Ascending aorta (tissue), 2 donors: ENCODE measurements at regions not wholly inside any gene's neighbourhood (a gene's known extent, or its start where the extent isn't known, plus 50 kb on each side); places are given as distances from the start of the nearest gene placed in this dataset.

Source experiments
- DNase-seq, 2 donors: peaks; one replicate each; pipeline ENCODE4 v3.0.0-alpha.2; 2019; ENCODE audit warnings: low spot score in 2 of 2
- H3K27ac ChIP-seq, 2 donors: fragments of 200-600 bp; sonication (generic); one replicate each; pipeline ENCODE4 v1.5.1; 2016 to 2017; ENCODE audit warnings: mild to moderate bottlenecking in 1 of 2
- H3K27me3 ChIP-seq: fragments of 200-600 bp; sonication (generic); one replicate; pipeline ENCODE4 v1.5.1; 2017
- H3K36me3 ChIP-seq, 2 donors: fragments of 200-600 bp; sonication (generic); one replicate each; pipeline ENCODE4 v1.5.1; 2016
- H3K4me1 ChIP-seq, 2 donors: fragments of 200-600 bp; sonication (generic); one replicate each; pipeline ENCODE4 v1.5.1; 2016 to 2017; ENCODE audit warnings: mild to moderate bottlenecking in 1 of 2
- H3K4me3 ChIP-seq, 2 donors: fragments of 200-600 bp; sonication (generic); one replicate each; pipeline ENCODE4 v1.5.1; 2016 to 2017; ENCODE audit warnings: mild to moderate bottlenecking in 1 of 2
- H3K9me3 ChIP-seq, 2 donors: fragments of 200-600 bp; sonication (generic); one replicate each; pipeline ENCODE4 v1.5.1; 2016
- CTCF ChIP-seq, 3 experiments: fragments of 200-600 bp in 2 of 3; fragments of 450-650 bp in 1 of 3; sonication (generic) in 2 of 3; IDR thresholded peaks; one replicate each; pipeline ENCODE4 v1.5.1; 2016 to 2019; ENCODE audit warnings: antibody characterized with exemption in 3 of 3, mild to moderate bottlenecking in 1 of 3, moderate library complexity in 1 of 3
- intact Hi-C: fragments of 100-400 bp; cut with DNase I; formaldehyde crosslinking; loops from one replicate; pipeline ENCODE4 v1.15.1; 2023

DNA sequence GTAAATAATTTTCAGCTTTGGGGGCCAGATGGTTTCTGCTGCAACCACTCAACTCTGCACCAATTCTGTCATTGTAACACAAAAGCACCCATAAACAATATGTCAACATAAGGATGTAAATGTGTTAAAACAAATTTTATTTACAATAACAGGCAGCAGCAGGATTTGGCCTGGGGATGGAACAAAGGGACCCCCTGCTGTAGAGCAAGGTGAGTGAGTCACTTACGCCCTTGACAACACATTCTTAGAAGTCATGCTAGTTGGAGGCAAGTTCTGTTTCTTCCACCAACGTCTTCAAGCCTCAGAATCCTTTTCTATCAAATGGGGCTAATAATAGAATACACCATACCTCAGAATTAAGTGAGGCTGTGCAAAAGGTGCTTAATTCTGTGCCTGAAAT lies 610.2 kb upstream of the SYT4 start:
- Histone ChIP-seq H3K4me3 (no peak overlapping the region), H3K9me3 (no peaks in the 10 kb centered on the region), H3K36me3 (no peaks in the 10 kb centered on the region), H3K27me3 (no peaks in the 10 kb centered on the region), H3K27ac (no peak overlapping the region), H3K4me1 (no peaks in the 10 kb centered on the region)
- DNase-seq: no peak
- intact Hi-C loops: no loop called here
- TF ChIP-seq CTCF (IDR thresholded peaks at IDR 0.05): no peak

GRCh38 chr18:43888598-43888997 lies 611.3 kb upstream of the SYT4 start:
- no peaks in the 10 kb centered on the region for H3K4me1 ChIP-seq
- H3K9me3 ChIP-seq: no peaks in the 10 kb centered on the region
- no peak overlapping the region for H3K27ac ChIP-seq
- H3K4me3 ChIP-seq: no peak overlapping the region
- no peaks in the 10 kb centered on the region for H3K36me3 ChIP-seq
- DNase-seq: no peak
- H3K27me3 ChIP-seq: no peaks in the 10 kb centered on the region
- intact Hi-C loops: no loop called here
- no peak for TF ChIP-seq CTCF (IDR thresholded peaks at IDR 0.05)

GRCh38 chr18:43893001-43893637 lies 615.8 kb upstream of the SYT4 start:
- DNase-seq: no peak
- no peak overlapping the region for H3K27ac ChIP-seq
- intact Hi-C loops: no loop called here

DNA sequence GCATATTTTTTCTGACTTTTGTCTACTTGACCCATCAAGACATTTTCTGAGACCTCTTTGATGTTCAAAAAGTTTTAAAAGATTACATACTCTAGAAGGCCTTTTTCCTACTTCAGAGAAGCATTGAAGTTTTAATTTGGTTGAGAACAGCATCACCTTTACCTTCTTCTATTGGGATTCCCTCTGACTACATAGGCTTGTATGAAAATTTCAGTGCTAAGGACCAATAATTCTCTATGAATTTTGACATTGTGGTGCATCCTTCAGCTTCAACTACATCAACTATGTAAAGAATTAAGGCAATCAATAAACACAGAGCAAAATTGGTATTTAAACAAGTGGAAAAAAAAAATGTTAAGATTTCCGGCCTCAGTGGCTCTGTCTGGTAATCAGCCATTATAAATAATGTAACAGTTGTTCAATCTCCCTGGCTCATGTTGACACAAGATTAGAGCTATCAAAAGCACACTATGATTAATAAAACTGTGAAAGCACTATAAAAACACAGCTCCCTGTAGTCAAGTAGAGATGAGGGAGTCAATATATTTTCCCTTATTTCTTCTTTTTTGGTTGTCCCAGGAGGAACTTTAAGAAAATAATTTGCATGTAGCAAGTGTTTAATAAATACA lies 627.0 kb upstream of the SYT4 start:
- H3K9me3 ChIP-seq: no peaks in the 10 kb centered on the region
- no peak for DNase-seq
- intact Hi-C loops: no loop called here
- H3K36me3 ChIP-seq: no peaks in the 10 kb centered on the region
- no peak for TF ChIP-seq CTCF (IDR thresholded peaks at IDR 0.05)
- H3K27me3 ChIP-seq: no peaks in the 10 kb centered on the region
- no peak overlapping the region for H3K27ac ChIP-seq
- no peak overlapping the region for H3K4me3 ChIP-seq
- no peaks in the 10 kb centered on the region for H3K4me1 ChIP-seq

More at GRCh38 chr18:43893001-43893637, 615.8 kb upstream of the SYT4 start:
- no peak for TF ChIP-seq CTCF (IDR thresholded peaks at IDR 0.05)
- no peak overlapping the region for H3K4me3 ChIP-seq
- no peaks in the 10 kb centered on the region for H3K4me1 ChIP-seq
- no peaks in the 10 kb centered on the region for H3K27me3 ChIP-seq
- no peaks in the 10 kb centered on the region for H3K36me3 ChIP-seq
- H3K9me3 ChIP-seq: no peaks in the 10 kb centered on the region

- no peaks in the 10 kb centered on the region for H3K9me3 ChIP-seq
- no peak overlapping the region for H3K27ac ChIP-seq
- H3K4me3 ChIP-seq: no peak overlapping the region
- no peak for TF ChIP-seq CTCF (IDR thresholded peaks at IDR 0.05)
- DNase-seq: no peak
- H3K4me1 ChIP-seq: no peaks in the 10 kb centered on the region
- H3K27me3 ChIP-seq: no peaks in the 10 kb centered on the region
- intact Hi-C loops: no loop called here
- H3K36me3 ChIP-seq: no peaks in the 10 kb centered on the region
Measured at GRCh38 chr18:43914018-43914417, 636.7 kb upstream of the SYT4 start.
